ENCODE measurements at regions not wholly inside any gene's neighbourhood (a gene's known extent, or its start where the extent isn't known, plus 50 kb on each side); places are given as distances from the start of the nearest gene placed in this dataset.

DNA sequence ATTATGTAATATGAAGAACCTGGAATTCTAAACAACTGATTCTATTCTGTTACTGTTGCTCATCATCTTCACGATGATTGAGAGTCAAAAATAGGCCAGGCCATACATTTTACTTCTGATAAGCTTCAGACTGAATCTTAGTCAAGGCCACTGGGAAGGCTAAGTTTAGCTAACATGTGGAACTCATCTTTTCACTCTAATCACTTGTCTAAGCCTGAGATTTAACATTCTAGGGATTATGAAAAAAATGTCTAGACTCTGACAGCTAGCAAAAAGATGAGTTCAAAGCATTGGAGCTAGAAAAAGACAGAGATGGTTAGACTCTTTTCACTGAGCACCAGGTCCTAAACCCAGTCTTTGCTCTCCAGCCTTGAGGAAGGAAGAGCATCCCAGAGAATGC, 656.2 kb upstream of the IGFBP7 start:
- TF ChIP-seq, protein P1, sequence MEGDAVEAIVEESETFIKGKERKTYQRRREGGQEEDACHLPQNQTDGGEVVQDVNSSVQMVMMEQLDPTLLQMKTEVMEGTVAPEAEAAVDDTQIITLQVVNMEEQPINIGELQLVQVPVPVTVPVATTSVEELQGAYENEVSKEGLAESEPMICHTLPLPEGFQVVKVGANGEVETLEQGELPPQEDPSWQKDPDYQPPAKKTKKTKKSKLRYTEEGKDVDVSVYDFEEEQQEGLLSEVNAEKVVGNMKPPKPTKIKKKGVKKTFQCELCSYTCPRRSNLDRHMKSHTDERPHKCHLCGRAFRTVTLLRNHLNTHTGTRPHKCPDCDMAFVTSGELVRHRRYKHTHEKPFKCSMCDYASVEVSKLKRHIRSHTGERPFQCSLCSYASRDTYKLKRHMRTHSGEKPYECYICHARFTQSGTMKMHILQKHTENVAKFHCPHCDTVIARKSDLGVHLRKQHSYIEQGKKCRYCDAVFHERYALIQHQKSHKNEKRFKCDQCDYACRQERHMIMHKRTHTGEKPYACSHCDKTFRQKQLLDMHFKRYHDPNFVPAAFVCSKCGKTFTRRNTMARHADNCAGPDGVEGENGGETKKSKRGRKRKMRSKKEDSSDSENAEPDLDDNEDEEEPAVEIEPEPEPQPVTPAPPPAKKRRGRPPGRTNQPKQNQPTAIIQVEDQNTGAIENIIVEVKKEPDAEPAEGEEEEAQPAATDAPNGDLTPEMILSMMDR (IDR thresholded peaks at IDR 0.05), result no peak
- TF ChIP-seq POLR2AphosphoS5 (IDR thresholded peaks at IDR 0.05; ENCODE audit: low read depth, low read length) (no peak), TCF7L2 (IDR thresholded peaks at IDR 0.05; ENCODE audit: low read depth, low read length) (no peak)
